Chondrocyte (in vitro differentiated cells): ENCODE measurements at regions not wholly inside any gene's neighbourhood (a gene's known extent, or its start where the extent isn't known, plus 50 kb on each side); places are given as distances from the start of the nearest gene placed in this dataset.

ENCODE experiments used
- DNase-seq: peaks from one replicate; pipeline ENCODE4 v3.0.0; 2021; ENCODE audit warnings: mixed read lengths, low spot score
- H3K27ac Mint-ChIP-seq: one replicate; pipeline ENCODE4 v1.8.0; 2021; ENCODE audit warnings: mild to moderate bottlenecking, moderate library complexity, mixed read lengths; ENCODE audit not compliant: unreplicated experiment
- H3K27me3 Mint-ChIP-seq: 2 replicates; pipeline ENCODE4 v1.8.0; 2021; ENCODE audit warnings: low read depth, mixed read lengths
- H3K36me3 Mint-ChIP-seq: 2 replicates; pipeline ENCODE4 v1.8.0; 2021; ENCODE audit warnings: low read depth, mixed read lengths
- H3K4me1 Mint-ChIP-seq: 2 replicates; pipeline ENCODE4 v1.8.0; 2021; ENCODE audit warnings: low read depth, mild to moderate bottlenecking, mixed read lengths
- H3K4me3 Mint-ChIP-seq: one replicate; pipeline ENCODE4 v1.8.0; 2021; ENCODE audit warnings: mild to moderate bottlenecking, moderate library complexity, mixed read lengths; ENCODE audit not compliant: unreplicated experiment
- H3K9me3 Mint-ChIP-seq: 2 replicates; pipeline ENCODE4 v1.8.0; 2021; ENCODE audit warnings: low read depth, mixed read lengths
- TF ChIP-seq, protein P1 (sequence below): fragments of 200-600 bp; sonication (generic); IDR thresholded peaks from 2 replicates; pipeline ENCODE4 v1.5.0; 2021; ENCODE audit warnings: antibody characterized with exemption, mild to moderate bottlenecking, moderate library complexity

DNA sequence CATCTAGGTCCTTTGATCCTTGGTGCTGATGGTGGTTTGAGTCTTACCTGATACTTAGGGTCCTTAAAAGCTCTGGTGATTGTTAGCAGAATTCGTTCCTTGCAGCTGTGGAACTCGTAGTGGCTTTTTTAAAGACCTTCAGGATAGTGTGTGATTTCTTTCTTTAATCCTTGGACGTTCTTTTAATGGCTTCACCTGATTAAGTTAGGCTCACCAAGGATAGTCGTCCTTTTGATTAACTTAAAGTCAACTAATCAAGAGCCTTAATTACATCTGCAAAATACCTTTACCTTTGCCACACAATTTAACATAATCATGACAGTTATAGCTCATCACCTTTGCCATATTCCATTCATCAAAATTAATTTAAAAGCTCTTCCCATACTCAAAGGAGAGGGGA is 1807.7 kb downstream of the OLFM4 start:
- H3K27me3 Mint-ChIP-seq: no peaks in the 10 kb centered on the region
- H3K4me1 Mint-ChIP-seq: no peaks in the 10 kb centered on the region

DNA sequence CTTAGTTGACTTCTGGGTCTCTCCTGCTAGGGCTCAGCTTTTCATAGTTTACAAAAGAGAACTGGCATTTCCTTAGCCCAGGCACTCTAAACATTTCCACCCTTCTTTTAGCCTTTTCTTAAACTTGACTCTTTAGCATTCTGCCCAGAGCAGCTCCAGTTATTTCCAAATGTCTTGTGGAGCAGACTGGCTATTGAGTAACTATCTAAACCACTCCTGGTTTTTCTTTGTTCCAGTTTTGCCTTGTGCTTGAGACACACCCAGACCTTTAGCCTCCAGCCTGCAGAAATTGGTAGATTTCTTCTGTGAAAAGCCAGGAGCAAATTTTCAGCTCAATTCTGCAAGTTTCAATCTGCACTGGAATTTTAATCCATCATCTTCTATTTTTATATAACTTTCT is 1813.1 kb downstream of the OLFM4 start:
- H3K36me3 Mint-ChIP-seq: no peaks in the 10 kb centered on the region
- TF ChIP-seq, protein P1, sequence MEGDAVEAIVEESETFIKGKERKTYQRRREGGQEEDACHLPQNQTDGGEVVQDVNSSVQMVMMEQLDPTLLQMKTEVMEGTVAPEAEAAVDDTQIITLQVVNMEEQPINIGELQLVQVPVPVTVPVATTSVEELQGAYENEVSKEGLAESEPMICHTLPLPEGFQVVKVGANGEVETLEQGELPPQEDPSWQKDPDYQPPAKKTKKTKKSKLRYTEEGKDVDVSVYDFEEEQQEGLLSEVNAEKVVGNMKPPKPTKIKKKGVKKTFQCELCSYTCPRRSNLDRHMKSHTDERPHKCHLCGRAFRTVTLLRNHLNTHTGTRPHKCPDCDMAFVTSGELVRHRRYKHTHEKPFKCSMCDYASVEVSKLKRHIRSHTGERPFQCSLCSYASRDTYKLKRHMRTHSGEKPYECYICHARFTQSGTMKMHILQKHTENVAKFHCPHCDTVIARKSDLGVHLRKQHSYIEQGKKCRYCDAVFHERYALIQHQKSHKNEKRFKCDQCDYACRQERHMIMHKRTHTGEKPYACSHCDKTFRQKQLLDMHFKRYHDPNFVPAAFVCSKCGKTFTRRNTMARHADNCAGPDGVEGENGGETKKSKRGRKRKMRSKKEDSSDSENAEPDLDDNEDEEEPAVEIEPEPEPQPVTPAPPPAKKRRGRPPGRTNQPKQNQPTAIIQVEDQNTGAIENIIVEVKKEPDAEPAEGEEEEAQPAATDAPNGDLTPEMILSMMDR: no peak
- no peaks in the 10 kb centered on the region for H3K4me1 Mint-ChIP-seq
- no peak for DNase-seq
- H3K4me3 Mint-ChIP-seq: no peak overlapping the region
- H3K9me3 Mint-ChIP-seq: no peaks in the 10 kb centered on the region
- H3K27me3 Mint-ChIP-seq: no peaks in the 10 kb centered on the region
- no peak overlapping the region for H3K27ac Mint-ChIP-seq

More for the DNA sequence above, 1807.7 kb downstream of the OLFM4 start:
- DNase-seq: no peak
- no peak overlapping the region for H3K27ac Mint-ChIP-seq
- H3K4me3 Mint-ChIP-seq: no peak overlapping the region
- H3K9me3 Mint-ChIP-seq: no peaks in the 10 kb centered on the region
- no peaks in the 10 kb centered on the region for H3K36me3 Mint-ChIP-seq
- TF ChIP-seq, protein P1: no peak

DNA sequence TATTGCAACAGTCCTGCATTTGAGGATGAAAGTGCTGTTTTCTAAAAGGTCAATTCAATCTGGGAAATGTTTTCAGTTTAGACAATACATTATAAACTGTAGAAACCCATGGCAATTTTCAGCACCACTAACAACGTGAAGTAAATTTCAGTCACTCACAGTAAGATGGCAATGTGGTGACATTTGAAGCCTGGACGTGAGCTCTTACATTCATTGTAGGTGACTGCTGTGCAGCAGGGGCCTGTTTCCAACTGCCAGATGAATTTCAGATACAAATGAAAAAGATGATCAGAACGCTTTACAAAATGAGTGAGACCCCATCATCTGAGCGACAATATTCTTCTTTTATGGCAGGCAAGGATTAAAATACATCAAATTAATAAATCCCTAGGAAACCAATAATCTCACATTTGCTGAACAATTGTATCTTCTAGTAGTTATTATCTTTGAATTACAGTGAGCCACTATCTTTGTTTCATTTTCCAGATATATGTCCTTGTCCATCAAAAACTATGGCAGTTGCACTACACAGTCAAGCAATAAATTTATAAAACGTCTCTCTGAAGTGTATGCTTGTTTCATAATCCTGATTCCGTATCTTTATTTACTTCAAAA is 1816.8 kb downstream of the OLFM4 start:
- TF ChIP-seq, protein P1: no peak
- H3K36me3 Mint-ChIP-seq: no peaks in the 10 kb centered on the region
- no peak overlapping the region for H3K27ac Mint-ChIP-seq
- H3K9me3 Mint-ChIP-seq: no peaks in the 10 kb centered on the region
- DNase-seq: no peak
- H3K4me3 Mint-ChIP-seq: no peak overlapping the region
- no peaks in the 10 kb centered on the region for H3K27me3 Mint-ChIP-seq
- H3K4me1 Mint-ChIP-seq: no peaks in the 10 kb centered on the region

DNA sequence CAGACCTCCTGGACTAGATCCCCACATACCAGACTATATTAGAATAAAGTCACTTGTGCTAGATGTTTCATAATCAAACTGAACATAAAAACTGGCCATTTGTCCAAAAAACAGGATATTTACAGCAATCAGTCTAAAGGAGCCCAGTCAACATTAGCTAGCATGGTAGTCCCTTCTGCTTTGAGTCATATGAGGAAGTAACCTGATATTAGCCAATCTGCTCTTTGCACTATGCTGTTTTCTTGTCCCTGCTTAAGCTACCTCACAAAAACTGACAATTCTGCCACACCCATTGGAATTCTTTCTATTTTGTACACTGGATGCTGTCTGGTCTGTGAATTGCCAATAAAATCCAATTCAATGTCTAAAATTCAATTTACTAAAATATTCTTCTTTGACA is 1824.2 kb downstream of the OLFM4 start:
- Mint-ChIP-seq H3K27me3 (no peaks in the 10 kb centered on the region), H3K4me3 (no peak overlapping the region), H3K36me3 (no peaks in the 10 kb centered on the region), H3K4me1 (no peaks in the 10 kb centered on the region), H3K27ac (no peak overlapping the region), H3K9me3 (peaks cover 3% of the 10 kb centered on the region)
- TF ChIP-seq, protein P1: no peak
- no peak for DNase-seq

DNA sequence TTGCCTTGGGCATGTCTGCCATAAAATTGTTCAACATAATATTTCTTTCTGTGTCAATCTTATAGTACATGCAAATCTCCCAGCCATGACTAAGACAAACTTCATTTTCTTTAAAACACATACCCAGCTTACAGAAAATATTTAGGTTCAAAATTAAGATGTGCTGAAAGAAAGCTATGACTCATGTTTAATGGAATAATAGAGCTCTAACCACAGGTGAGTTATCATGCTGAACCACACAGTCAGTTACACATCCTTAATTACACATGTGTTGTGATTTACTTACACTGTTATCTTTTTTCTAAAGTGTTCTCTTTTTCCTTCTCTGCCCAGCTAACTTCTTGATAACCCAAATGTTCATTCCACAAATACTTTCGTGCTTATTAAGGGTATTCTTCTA is 1831.2 kb downstream of the OLFM4 start:
- Mint-ChIP-seq H3K4me1 (no peaks in the 10 kb centered on the region), H3K36me3 (no peaks in the 10 kb centered on the region), H3K27me3 (no peaks in the 10 kb centered on the region), H3K9me3 (no peaks in the 10 kb centered on the region), H3K27ac (no peak overlapping the region), H3K4me3 (no peak overlapping the region)
- DNase-seq: no peak
- TF ChIP-seq, protein P1: no peak
